ENCODE measurements at regions not wholly inside any gene's neighbourhood (a gene's known extent, or its start where the extent isn't known, plus 50 kb on each side); places are given as distances from the start of the nearest gene placed in this dataset.

DNA sequence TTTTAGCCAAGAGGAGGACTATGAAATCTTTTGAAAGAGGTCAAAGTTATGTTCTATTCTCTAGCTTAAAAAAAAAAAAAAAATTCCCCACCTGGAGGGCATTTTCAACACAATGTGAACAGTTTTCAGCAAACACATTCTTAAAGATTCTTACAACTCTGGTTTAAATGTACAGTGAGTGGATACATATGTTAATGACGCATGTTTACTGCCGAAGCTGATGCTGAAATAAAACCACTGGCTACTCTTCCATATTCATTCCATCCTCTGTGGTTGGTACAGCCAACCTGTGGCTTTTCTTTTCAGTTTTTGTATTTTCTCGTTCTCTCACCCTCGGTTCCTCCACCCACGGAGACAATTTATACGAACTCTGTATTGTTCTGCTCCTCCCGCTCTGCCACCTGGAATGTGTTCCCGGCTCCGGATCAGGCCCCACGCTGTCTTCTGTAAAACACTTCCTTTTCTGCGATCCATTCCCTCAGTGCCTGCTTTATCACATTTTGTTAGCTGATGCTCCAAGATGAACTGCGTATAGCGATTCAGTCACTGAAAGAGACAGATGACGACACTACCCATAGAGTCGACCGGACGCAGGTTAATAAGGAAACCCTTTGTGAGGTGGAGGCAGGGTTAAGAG, 466.4 kb upstream of the ARGLU1 start:
- Histone ChIP-seq H3K27me3 (ENCODE audit: control insufficient read depth in 1 of 2, insufficient read depth in 2 of 2, low read length in 2 of 2) (no peaks in the 10 kb centered on the region), H3K27ac (ENCODE audit: low read depth in 1 of 2, low read length in 2 of 2) (no peak overlapping the region), H3K9me3 (ENCODE audit: control insufficient read depth in 1 of 2, insufficient read depth in 1 of 2, low read length in 2 of 2) (peaks cover 0 to 3% of the 10 kb centered on the region in 2 experiments), H3K4me3 (ENCODE audit: low read length) (no peak overlapping the region), H3K4me1 (ENCODE audit: insufficient read depth, low read length) (no peaks in the 10 kb centered on the region), H3K36me3 (ENCODE audit: insufficient read depth, low read length) (no peaks in the 10 kb centered on the region)
- no peak for ATAC-seq (ENCODE audit: poor library complexity)
- POLR2A ChIA-PET = no interaction called here
- no peaks in the 10 kb centered on the region for H3K27me3 Mint-ChIP-seq
- TF ChIP-seq, protein P1, sequence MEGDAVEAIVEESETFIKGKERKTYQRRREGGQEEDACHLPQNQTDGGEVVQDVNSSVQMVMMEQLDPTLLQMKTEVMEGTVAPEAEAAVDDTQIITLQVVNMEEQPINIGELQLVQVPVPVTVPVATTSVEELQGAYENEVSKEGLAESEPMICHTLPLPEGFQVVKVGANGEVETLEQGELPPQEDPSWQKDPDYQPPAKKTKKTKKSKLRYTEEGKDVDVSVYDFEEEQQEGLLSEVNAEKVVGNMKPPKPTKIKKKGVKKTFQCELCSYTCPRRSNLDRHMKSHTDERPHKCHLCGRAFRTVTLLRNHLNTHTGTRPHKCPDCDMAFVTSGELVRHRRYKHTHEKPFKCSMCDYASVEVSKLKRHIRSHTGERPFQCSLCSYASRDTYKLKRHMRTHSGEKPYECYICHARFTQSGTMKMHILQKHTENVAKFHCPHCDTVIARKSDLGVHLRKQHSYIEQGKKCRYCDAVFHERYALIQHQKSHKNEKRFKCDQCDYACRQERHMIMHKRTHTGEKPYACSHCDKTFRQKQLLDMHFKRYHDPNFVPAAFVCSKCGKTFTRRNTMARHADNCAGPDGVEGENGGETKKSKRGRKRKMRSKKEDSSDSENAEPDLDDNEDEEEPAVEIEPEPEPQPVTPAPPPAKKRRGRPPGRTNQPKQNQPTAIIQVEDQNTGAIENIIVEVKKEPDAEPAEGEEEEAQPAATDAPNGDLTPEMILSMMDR (IDR thresholded peaks at IDR 0.05) = no peak
- CTCF ChIA-PET = no interaction called here
- H3K27ac Mint-ChIP-seq = no peak overlapping the region
- intact Hi-C loops (cut with DNase I, micrococcal nuclease) = no loop called here
- DNase-seq = no peak
- H3K36me3 Mint-ChIP-seq (ENCODE audit: low read depth) = no peaks in the 10 kb centered on the region
- H3K4me1 Mint-ChIP-seq (ENCODE audit: low read depth) = no peaks in the 10 kb centered on the region
- no peak overlapping the region for H3K4me3 Mint-ChIP-seq
- H3K9me3 Mint-ChIP-seq = peaks cover 2% of the 10 kb centered on the region

DNA sequence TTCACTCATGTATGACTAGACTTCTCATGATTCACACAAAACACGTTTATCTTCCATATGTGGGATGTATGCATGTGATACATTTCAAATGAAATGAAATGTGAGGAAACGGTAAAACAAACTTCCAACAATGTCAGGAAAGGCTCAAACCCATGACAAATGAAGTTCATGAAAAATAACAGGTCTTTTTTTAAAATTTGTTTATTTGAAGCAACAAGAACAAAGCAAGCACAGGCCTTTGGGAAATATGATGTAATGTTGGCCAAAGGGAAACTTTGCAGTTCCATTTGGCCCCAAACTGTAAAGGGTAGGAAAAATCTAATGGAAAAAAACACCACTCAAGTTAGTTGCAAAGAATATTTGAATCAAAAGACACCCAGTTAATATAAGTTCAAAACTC, 463.8 kb upstream of the ARGLU1 start:
- Histone ChIP-seq H3K4me1 (ENCODE audit: insufficient read depth, low read length) (no peaks in the 10 kb centered on the region), H3K27ac (ENCODE audit: low read depth in 1 of 2, low read length in 2 of 2) (no peak overlapping the region), H3K9me3 (ENCODE audit: control insufficient read depth in 1 of 2, insufficient read depth in 1 of 2, low read length in 2 of 2) (peaks cover 0 to 3% of the 10 kb centered on the region in 2 experiments), H3K4me3 (ENCODE audit: low read length) (no peak overlapping the region), H3K27me3 (ENCODE audit: control insufficient read depth in 1 of 2, insufficient read depth in 2 of 2, low read length in 2 of 2) (no peaks in the 10 kb centered on the region), H3K36me3 (ENCODE audit: insufficient read depth, low read length) (no peaks in the 10 kb centered on the region)
- Mint-ChIP-seq H3K27ac (no peak overlapping the region), H3K36me3 (ENCODE audit: low read depth) (no peaks in the 10 kb centered on the region), H3K27me3 (no peaks in the 10 kb centered on the region), H3K9me3 (peaks cover 2% of the 10 kb centered on the region), H3K4me1 (ENCODE audit: low read depth) (no peaks in the 10 kb centered on the region), H3K4me3 (no peak overlapping the region)
- CTCF ChIA-PET = no interaction called here
- POLR2A ChIA-PET = no interaction called here
- DNase-seq (no peak), ATAC-seq (ENCODE audit: poor library complexity) (no peak)
- TF ChIP-seq, protein P1 (IDR thresholded peaks at IDR 0.05) = no peak
- intact Hi-C loops (cut with DNase I, micrococcal nuclease) = no loop called here

DNA sequence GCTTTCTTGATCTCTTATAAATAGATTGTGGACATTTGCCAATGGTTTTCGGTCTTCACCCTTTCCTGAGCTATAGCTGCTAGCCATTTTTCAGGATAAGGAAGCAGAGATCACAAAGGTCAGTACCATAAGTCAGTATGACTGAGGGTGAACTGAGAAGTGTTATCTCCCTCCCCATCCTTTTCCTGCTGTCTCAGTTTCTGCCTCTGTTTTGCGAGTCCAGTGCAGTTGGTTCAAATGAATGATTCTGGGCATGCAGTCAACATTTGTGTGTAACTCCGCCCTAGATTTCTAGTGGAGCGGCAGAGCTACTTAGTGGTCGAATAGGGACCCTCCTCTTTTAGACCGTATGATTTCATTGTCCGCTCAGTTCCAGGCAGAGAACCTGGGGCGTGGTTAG, 460.8 kb upstream of the ARGLU1 start:
- DNase-seq (no peak), ATAC-seq (ENCODE audit: poor library complexity) (no peak)
- H3K4me3 Mint-ChIP-seq = no peak overlapping the region
- H3K36me3 ChIP-seq (ENCODE audit: insufficient read depth, low read length) = no peaks in the 10 kb centered on the region
- H3K27ac Mint-ChIP-seq = no peak overlapping the region
- no peaks in the 10 kb centered on the region for H3K4me1 Mint-ChIP-seq (ENCODE audit: low read depth)
- intact Hi-C loops (cut with DNase I, micrococcal nuclease) = no loop called here
- TF ChIP-seq, protein P1 (IDR thresholded peaks at IDR 0.05) = no peak
- no peaks in the 10 kb centered on the region for H3K27me3 ChIP-seq (ENCODE audit: control insufficient read depth in 1 of 2, insufficient read depth in 2 of 2, low read length in 2 of 2)
- H3K36me3 Mint-ChIP-seq (ENCODE audit: low read depth) = no peaks in the 10 kb centered on the region
- peaks cover 0 to 3% of the 10 kb centered on the region in 2 experiments for H3K9me3 ChIP-seq (ENCODE audit: control insufficient read depth in 1 of 2, insufficient read depth in 1 of 2, low read length in 2 of 2)
- no peaks in the 10 kb centered on the region for H3K4me1 ChIP-seq (ENCODE audit: insufficient read depth, low read length)
- no peaks in the 10 kb centered on the region for H3K27me3 Mint-ChIP-seq
- ChIA-PET CTCF (no interaction called here), POLR2A (no interaction called here)
- H3K4me3 ChIP-seq (ENCODE audit: low read length) = no peak overlapping the region
- no peak overlapping the region for H3K27ac ChIP-seq (ENCODE audit: low read depth in 1 of 2, low read length in 2 of 2)
- no peaks in the 10 kb centered on the region for H3K9me3 Mint-ChIP-seq

Measured in CD4-positive, alpha-beta T cell (primary cell).